ENCODE measurements at regions not wholly inside any gene's neighbourhood (a gene's known extent, or its start where the extent isn't known, plus 50 kb on each side); places are given as distances from the start of the nearest gene placed in this dataset.

DNA sequence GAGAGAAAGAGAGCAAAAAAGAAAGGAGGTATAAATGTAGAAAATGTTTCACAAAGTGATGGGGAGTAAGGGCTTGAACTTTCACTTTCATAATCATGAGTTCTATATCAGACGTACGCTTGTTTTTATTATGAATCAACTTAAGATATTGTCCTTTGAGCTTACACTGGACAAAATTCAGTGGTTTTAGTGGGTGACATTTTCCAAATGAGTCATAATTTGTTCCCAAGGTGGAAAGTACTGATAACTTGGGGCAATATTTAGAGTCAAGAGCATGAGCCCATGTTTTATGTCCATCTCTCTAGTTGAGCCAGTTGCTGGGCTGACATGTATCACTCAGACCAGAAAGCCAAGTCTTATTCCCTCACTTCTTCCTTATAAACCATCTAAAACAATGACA is 161.6 kb downstream of the CHRM3 start:
- TF ChIP-seq EZH2phosphoT487 (IDR thresholded peaks at IDR 0.05; ENCODE audit: unreplicated experiment) = no peak
- TF ChIP-seq ZNF331 (CRISPR knock-in tag; IDR thresholded peaks at IDR 0.05; ENCODE audit: low read depth) = no peak
- TF ChIP-seq, protein P1, sequence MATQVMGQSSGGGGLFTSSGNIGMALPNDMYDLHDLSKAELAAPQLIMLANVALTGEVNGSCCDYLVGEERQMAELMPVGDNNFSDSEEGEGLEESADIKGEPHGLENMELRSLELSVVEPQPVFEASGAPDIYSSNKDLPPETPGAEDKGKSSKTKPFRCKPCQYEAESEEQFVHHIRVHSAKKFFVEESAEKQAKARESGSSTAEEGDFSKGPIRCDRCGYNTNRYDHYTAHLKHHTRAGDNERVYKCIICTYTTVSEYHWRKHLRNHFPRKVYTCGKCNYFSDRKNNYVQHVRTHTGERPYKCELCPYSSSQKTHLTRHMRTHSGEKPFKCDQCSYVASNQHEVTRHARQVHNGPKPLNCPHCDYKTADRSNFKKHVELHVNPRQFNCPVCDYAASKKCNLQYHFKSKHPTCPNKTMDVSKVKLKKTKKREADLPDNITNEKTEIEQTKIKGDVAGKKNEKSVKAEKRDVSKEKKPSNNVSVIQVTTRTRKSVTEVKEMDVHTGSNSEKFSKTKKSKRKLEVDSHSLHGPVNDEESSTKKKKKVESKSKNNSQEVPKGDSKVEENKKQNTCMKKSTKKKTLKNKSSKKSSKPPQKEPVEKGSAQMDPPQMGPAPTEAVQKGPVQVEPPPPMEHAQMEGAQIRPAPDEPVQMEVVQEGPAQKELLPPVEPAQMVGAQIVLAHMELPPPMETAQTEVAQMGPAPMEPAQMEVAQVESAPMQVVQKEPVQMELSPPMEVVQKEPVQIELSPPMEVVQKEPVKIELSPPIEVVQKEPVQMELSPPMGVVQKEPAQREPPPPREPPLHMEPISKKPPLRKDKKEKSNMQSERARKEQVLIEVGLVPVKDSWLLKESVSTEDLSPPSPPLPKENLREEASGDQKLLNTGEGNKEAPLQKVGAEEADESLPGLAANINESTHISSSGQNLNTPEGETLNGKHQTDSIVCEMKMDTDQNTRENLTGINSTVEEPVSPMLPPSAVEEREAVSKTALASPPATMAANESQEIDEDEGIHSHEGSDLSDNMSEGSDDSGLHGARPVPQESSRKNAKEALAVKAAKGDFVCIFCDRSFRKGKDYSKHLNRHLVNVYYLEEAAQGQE (IDR thresholded peaks at IDR 0.05; ENCODE audit: unreplicated experiment) = no peak
- no peak for TF ChIP-seq EZH2 (IDR thresholded peaks at IDR 0.05; ENCODE audit: low read depth, unreplicated experiment)
- TF ChIP-seq, protein P2, sequence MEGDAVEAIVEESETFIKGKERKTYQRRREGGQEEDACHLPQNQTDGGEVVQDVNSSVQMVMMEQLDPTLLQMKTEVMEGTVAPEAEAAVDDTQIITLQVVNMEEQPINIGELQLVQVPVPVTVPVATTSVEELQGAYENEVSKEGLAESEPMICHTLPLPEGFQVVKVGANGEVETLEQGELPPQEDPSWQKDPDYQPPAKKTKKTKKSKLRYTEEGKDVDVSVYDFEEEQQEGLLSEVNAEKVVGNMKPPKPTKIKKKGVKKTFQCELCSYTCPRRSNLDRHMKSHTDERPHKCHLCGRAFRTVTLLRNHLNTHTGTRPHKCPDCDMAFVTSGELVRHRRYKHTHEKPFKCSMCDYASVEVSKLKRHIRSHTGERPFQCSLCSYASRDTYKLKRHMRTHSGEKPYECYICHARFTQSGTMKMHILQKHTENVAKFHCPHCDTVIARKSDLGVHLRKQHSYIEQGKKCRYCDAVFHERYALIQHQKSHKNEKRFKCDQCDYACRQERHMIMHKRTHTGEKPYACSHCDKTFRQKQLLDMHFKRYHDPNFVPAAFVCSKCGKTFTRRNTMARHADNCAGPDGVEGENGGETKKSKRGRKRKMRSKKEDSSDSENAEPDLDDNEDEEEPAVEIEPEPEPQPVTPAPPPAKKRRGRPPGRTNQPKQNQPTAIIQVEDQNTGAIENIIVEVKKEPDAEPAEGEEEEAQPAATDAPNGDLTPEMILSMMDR (conservative IDR thresholded peaks at IDR 0.05; ENCODE audit: low read depth in 2 of 2) = no peak
- TF ChIP-seq, protein P3, sequence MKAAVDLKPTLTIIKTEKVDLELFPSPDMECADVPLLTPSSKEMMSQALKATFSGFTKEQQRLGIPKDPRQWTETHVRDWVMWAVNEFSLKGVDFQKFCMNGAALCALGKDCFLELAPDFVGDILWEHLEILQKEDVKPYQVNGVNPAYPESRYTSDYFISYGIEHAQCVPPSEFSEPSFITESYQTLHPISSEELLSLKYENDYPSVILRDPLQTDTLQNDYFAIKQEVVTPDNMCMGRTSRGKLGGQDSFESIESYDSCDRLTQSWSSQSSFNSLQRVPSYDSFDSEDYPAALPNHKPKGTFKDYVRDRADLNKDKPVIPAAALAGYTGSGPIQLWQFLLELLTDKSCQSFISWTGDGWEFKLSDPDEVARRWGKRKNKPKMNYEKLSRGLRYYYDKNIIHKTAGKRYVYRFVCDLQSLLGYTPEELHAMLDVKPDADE (IDR thresholded peaks at IDR 0.05) = no peak
- TF ChIP-seq POLR2AphosphoS5 (IDR thresholded peaks at IDR 0.05; ENCODE audit: low read depth) = no peak
- TF ChIP-seq CREB1 (CRISPR knock-in tag; IDR thresholded peaks at IDR 0.05; ENCODE audit: low read depth) = no peak
- no peak for TF ChIP-seq JUNB (IDR thresholded peaks at IDR 0.05; ENCODE audit: unreplicated experiment)
- TF ChIP-seq ZNF462 (CRISPR knock-in tag; IDR thresholded peaks at IDR 0.05) = no peak
- TF ChIP-seq ZNF114 (CRISPR knock-in tag; IDR thresholded peaks at IDR 0.05) = no peak
- no peak for TF ChIP-seq NANOG (IDR thresholded peaks at IDR 0.05; ENCODE audit: borderline replicate concordance)

All from GM23338 (cell line).